Stimulated activated CD4-positive, alpha-beta T cell treated with anti-CD3 and anti-CD28 coated beads, Interleukin-15, amount 100 ng/mL, for 48 hours (primary cell): ENCODE measurements at regions not wholly inside any gene's neighbourhood (a gene's known extent, or its start where the extent isn't known, plus 50 kb on each side); places are given as distances from the start of the nearest gene placed in this dataset.

Experiments used
- DNase-seq, 2 donors: peaks; one replicate each; pipeline ENCODE4 v3.0.0-alpha.2; 2020; ENCODE audit warnings: low read depth in 2 of 2

GRCh38 chr6:95357380-95358020 lies 219.8 kb upstream of the MANEA start:
- no peak for DNase-seq

DNA sequence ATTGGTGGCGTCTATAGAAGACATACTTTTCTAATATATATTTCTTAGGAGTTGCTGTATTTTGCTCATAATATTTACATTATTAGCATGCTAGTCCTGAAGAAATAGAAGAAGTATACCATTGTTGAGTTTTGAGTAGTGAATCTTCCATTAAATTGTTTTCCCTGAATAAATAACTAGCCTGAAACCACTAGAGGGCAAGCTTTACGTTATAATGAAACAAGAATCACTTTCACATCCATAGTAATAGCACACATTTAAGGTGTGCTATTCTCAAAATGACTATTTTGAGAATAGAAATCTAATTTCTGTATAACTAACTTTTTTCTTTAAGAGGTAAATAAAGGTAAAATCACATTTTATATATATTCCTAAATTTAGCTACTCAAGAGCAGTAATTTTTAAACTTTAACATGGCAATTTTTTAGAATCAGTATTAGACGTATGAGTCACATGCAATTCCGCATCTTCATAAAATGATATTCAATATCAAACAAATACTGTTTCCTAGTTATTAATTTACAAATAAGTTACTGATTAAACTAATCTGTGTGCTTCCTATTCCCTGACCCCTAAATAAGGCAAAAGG lies 213.2 kb upstream of the MANEA start:
- DNase-seq, result no peak

- no peak for DNase-seq
These were observed 211.9 kb upstream of the MANEA start for GRCh38 chr6:95365454-95365853.

DNA sequence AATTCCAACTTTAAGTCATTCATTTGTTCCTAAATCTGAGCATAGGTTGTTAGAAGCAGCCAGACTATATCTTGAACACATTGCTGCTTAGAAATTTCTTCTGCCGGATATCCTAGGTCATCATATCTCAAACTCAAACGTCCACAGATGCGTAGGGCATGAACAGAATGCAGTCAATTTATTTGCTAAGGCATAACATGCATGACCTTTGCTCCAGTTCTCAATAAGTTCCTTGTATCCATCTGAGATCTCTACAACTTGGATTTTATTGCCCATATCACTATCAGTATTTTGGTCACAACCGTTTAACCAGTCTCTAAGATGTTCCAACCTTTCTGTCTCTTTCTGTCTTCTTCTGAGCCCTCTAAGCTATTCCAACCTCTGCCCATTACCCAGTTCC lies 210.9 kb upstream of the MANEA start:
- no peak for DNase-seq

DNA sequence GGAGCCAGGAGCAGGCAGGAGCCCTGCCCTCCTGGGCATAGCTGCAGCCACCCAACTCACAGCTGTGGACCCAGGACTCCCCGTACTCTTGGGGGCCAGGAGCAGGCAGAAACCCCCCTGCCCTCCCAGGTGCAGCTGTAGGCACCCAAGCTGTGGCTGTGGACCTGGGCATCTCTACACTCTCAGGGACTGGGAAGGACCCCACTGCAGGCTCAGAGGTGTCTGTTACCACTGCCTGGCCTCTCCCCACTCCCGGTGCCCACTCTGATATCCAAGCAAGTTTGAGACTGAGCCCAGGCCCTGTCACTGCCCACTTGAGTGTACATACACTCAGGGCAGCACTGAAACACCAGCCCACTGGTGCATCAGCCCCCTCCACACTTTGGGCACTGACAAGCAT lies 193.5 kb upstream of the MANEA start:
- no peak for DNase-seq

DNA sequence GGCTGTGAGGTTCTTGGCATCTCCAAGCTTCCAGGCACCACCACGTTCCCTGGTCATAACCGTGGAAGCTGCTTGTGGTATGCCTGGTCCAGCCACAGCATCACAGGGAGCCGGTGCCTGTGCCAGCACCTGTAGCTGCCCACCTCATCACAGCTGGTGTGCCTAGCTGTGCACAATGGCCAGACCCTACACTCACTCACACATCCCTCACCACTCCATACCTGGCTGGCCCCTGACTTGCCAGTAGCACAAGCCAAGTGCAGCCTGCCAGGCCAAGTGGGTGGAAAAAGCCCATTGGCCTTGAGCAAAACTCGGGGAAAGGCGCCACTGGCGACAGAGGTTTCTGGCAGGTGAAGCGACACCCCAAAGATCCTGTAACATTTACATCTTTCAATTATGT lies 192.3 kb upstream of the MANEA start:
- DNase-seq, result no peak

DNA sequence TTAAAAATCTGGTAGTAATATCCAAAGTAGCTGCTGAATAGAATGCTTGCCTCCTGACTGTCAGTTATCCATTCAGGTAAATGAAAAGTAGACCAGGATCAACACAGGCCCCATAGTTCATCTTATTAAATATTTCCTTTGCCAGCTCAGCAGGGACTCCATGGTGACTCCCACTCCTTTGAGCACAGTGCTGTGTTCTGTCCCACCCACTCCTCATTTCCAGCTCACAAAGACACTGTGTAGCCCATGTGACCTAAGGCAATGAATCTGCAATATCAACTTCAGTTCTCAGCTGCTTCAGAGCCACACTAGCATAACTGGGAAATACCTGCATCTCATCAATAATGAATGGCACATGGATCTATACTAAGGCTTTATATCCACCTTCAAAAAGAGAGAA lies 189.5 kb upstream of the MANEA start:
- DNase-seq, result no peak

DNA sequence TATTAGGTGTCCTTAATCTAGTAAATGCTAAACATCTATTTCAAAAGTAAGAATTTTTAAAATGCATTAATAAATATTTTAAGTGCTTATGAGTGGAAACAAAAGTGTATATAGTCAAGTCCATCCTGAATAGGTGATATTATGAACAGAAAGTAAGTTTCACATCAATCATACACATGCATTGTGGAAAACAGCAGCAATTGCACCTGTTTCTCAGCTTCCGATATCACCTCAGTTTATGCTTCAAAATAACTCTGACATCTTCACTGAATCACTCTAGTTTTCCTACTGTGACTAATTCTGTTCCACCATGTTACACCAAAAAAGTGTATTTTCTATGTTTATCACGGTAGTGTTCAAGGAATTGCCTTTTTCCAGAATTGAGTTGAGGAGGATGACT lies 172.6 kb upstream of the MANEA start:
- no peak for DNase-seq

GRCh38 chr6:95408111-95408510 lies 169.2 kb upstream of the MANEA start:
- no peak for DNase-seq

GRCh38 chr6:95410168-95410567 lies 167.2 kb upstream of the MANEA start:
- DNase-seq, result no peak

DNA sequence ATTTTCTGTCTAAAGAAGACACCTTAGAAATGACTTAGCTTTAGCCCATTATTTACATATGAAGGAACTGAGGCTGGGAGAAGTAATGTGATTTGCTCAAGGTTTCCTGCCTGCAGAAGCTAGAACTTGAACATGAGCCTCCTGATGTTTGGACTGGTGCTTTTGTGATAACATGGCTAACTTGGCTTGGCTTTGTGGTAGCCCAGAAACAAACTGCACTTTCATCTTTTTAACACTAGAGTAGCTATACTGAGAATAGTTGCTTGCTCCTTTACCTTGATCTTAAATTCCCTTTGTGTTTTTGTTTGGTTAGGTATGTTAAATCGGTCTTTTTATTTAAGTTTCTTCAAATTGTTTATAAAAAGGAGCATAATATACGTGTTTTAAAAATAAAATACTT lies 163.5 kb upstream of the MANEA start:
- no peak for DNase-seq

GRCh38 chr6:95417856-95418255 lies 159.5 kb upstream of the MANEA start:
- DNase-seq, result no peak

DNA sequence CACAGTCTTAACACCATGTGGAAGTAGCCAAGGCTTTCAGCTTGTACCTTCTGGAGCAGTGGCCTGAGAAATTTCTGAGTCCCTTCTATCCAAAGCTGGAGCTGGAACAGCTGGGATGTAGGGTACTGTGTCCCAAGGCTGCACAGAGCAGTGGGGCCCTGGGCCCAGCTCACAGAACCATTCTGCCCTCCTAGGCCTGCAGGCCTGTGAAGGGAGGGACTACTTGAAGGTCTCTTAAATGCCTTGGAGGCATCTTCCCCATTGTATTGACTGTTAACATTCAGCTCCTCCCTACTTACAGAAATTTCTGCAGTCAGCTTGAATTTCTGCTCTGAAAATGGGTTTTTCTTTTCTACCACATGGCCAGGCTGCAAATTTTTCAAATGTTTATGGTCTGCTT lies 156.5 kb upstream of the MANEA start:
- no peak for DNase-seq

- no peak for DNase-seq
These were observed 154.0 kb upstream of the MANEA start for GRCh38 chr6:95423331-95423730.

DNA sequence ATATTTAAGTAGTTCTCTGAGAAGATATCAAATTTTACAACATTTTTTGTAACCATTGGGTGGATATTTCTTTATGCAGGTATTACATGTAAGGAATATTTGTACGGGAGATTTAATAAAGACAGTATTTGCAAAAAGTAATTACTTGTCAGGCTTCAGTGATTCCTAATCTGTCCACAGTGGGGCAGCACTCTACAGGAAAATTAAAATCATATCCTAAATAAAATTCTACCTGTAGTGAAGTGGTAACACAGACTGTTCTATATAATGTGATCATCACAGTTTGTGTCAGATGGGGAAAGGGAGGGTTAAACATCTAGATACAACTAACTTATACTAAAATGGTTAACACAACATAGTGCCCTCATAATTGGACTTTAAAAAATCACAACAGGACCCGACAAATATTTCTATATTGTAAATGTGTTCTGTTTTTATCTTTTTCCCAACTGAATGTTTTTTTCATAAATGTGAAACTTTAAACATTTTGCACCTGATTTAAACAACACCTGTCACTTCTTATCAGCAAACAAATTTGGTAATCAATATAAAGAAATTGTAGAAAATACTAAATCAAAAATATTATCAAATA lies 145.6 kb upstream of the MANEA start:
- DNase-seq, result peak in 1 of 2 donors; percentile 5

DNA sequence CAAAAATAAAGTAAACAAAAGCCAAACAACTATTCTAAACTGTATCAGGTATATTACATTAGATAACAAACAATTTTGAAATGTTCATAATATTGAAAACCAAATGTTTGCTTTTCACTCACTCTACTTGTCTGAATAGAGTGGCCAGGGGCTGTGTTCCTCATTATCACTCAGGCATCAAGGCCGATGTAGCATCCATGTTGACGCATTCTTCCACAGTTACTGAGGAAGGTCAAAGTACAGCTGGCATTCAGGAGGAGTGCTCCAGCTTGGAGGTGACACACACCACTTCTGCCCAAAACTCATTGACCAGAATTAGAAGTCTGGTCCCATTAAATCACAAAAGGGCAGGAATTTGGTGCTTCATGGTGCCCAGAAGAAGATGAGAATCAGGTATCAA lies 137.6 kb upstream of the MANEA start:
- DNase-seq, result no peak

DNA sequence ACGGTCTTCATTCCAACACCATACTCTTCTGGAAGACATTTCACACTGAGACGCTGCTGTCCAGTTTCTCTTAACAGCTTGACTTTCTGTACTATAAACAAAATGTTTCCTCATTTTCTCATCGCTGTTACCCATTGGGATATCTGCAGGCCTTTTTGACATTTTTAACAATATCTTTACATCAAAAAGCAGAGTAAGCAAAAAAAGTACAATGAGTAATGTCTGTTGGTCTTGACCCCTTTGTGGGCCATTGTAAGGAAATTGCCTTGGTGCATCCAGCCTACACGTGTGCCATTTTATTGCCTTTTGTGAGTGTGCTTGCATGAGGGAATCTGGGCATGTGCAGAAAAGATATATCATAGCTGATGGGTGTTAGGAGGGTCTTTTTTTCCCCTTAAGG lies 129.1 kb upstream of the MANEA start:
- no peak for DNase-seq

- no peak for DNase-seq
These were observed 107.8 kb upstream of the MANEA start for GRCh38 chr6:95469511-95469910.

GRCh38 chr6:95478941-95479340 lies 98.4 kb upstream of the MANEA start:
- DNase-seq, result no peak

GRCh38 chr6:95487817-95488216 lies 89.5 kb upstream of the MANEA start:
- no peak for DNase-seq

DNA sequence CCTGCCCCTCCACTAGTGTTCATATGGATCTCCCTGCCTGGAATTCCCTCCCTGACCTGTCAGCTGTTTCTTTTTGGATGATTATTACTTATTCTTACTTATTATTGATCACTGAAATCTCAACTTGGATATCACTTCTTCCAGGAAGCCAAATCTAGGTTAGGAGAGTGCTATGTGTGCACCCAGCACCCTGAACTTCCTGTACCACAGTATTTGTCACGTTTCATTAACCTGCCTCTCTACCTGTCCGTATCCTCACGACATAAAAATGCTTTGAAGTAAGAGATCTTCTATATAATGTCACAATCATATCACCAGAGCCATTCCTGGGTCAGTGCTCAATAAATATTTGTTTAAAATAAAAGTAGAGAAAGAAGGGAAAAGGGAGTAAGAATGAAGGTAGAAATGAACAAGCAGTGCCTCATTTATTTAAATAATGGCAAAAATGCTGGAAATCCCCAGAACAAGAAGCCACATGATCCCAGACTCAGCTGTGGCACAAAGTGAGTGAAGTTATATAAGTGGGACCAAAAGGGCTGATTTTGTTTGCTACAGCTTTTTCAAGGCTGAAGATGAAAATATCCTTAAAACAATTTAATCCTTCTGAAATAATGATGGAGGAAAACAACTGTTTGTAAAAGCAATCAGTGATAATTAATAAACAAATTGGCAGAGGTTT lies 88.0 kb upstream of the MANEA start:
- DNase-seq, result no peak

- no peak for DNase-seq
These were observed 80.4 kb upstream of the MANEA start for GRCh38 chr6:95496769-95497426.
